ENCODE measurements at regions not wholly inside any gene's neighbourhood (a gene's known extent, or its start where the extent isn't known, plus 50 kb on each side); places are given as distances from the start of the nearest gene placed in this dataset.

DNA sequence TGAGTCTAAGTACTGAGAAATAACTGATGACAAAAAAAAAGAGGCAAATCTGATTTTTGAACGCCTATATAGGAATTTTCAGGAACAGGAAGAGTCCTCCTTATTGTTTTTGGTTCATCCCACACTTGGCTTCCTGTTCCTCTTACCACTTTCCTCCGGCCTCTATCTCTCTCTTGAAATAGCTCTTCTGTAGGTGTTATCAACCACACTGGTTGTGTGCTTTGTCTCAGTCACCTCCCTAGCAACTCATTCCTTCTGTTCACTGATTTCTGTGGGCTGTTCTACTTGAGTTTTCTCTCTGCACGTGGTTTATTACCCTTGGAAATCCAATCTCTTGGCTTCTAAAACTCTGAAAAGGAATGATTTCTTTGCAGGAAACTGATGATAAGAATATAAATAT, 78.7 kb upstream of the C11orf87 start:
- DNase-seq (ENCODE audit: low read depth), result no peak
- TF ChIP-seq, protein P1, sequence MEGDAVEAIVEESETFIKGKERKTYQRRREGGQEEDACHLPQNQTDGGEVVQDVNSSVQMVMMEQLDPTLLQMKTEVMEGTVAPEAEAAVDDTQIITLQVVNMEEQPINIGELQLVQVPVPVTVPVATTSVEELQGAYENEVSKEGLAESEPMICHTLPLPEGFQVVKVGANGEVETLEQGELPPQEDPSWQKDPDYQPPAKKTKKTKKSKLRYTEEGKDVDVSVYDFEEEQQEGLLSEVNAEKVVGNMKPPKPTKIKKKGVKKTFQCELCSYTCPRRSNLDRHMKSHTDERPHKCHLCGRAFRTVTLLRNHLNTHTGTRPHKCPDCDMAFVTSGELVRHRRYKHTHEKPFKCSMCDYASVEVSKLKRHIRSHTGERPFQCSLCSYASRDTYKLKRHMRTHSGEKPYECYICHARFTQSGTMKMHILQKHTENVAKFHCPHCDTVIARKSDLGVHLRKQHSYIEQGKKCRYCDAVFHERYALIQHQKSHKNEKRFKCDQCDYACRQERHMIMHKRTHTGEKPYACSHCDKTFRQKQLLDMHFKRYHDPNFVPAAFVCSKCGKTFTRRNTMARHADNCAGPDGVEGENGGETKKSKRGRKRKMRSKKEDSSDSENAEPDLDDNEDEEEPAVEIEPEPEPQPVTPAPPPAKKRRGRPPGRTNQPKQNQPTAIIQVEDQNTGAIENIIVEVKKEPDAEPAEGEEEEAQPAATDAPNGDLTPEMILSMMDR (IDR thresholded peaks at IDR 0.05; ENCODE audit: control insufficient read depth, extremely low read depth, insufficient read depth), result no peak
- no peak overlapping the region for H3K4me3 ChIP-seq (ENCODE audit: low read depth, low read length)

- no peak for DNase-seq (ENCODE audit: low read depth)
- no peak overlapping the region for H3K4me3 ChIP-seq (ENCODE audit: low read depth, low read length)
- TF ChIP-seq, protein P1 (IDR thresholded peaks at IDR 0.05; ENCODE audit: control insufficient read depth, extremely low read depth, insufficient read depth), result no peak
These were observed 74.7 kb upstream of the C11orf87 start for GRCh38 chr11:109347304-109347703.

DNA sequence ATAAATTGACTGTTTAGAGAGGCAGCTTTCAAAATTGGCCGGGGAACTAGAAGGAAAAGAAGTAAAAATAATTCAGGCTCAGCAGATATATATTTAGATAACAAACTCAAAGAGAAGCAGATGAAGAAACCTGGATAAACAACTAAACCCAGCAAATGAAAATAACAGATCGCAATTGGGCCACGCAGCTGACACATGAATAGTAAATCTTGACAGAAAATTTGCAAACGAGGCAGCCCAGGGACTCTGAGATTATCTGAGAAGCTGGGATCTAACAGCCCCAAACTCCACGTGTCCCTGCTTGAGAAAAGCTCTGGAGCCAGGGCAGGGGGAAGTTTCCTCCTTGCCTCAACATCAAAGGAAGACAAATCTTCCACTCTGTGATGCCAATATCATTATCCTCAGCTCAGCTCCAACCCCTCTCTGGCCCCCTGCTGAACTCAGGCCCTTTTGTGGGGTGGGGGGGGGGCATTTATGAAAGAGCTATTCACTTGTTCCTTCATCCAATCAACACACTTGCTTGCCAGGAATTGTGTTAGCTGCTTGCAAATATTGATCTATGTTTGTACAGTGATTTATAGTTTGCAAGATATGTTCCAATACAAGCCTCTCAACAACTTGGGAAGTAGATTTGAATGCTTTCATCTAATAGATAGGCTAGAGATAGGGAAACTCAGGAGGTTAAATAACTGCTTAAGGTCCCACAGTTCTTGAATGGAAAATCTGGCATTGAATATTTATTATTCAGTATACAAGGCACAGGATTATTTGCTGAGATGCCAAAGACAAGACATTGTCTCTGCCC, 72.5 kb upstream of the C11orf87 start:
- no peak overlapping the region for H3K4me3 ChIP-seq (ENCODE audit: low read depth, low read length)
- no peak for DNase-seq (ENCODE audit: low read depth)
- TF ChIP-seq, protein P1 (IDR thresholded peaks at IDR 0.05; ENCODE audit: control insufficient read depth, extremely low read depth, insufficient read depth), result no peak

DNA sequence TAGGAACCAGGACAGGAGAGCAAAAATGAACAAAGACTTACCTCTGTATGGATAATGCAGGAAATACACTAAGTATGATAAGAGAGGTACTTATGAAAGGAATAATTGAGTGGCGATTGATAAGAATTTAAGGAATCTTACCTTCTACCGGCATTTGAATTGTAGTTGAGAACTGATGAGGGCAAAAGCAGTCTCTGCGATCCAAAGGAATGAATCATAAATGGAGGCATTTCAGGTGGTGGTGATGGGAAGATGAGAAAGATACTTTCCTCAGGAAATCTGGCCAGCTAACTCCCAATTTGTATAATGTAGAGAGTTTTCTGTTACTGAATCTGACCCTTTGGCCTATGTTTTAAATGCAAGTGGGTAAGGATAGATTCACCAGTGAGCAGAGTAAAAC, 71.9 kb upstream of the C11orf87 start:
- no peak for DNase-seq (ENCODE audit: low read depth)
- no peak overlapping the region for H3K4me3 ChIP-seq (ENCODE audit: low read depth, low read length)
- TF ChIP-seq, protein P1 (IDR thresholded peaks at IDR 0.05; ENCODE audit: control insufficient read depth, extremely low read depth, insufficient read depth), result no peak

- no peak overlapping the region for H3K4me3 ChIP-seq (ENCODE audit: low read depth, low read length)
- TF ChIP-seq, protein P1 (IDR thresholded peaks at IDR 0.05; ENCODE audit: control insufficient read depth, extremely low read depth, insufficient read depth), result no peak
- DNase-seq (ENCODE audit: low read depth), result no peak
These were observed 59.9 kb upstream of the C11orf87 start for GRCh38 chr11:109362059-109362458.

DNA sequence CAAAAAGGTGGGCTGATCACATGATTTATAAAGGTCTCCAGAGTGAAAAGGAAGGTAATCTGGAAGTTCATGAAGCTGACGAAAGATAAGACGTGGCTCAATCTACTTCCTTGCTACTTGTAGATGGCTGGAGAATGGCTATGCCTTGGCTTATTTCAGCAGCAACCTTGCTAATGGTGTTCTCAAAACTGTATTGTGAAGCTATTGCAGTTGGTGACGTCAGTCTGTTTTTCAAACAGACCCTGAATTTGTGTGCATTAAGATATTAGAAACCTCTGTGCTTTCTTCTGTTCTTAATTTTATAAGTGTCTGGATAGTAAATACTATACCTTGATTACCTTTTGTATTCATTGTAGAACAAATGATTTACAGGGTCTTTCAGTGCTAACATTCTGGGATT, 58.3 kb upstream of the C11orf87 start:
- TF ChIP-seq, protein P1 (IDR thresholded peaks at IDR 0.05; ENCODE audit: control insufficient read depth, extremely low read depth, insufficient read depth), result no peak
- no peak overlapping the region for H3K4me3 ChIP-seq (ENCODE audit: low read depth, low read length)
- DNase-seq (ENCODE audit: low read depth), result no peak

- no peak for DNase-seq (ENCODE audit: low read depth)
- TF ChIP-seq, protein P1 (IDR thresholded peaks at IDR 0.05; ENCODE audit: control insufficient read depth, extremely low read depth, insufficient read depth), result no peak
- H3K4me3 ChIP-seq (ENCODE audit: low read depth, low read length), result no peak overlapping the region
These were observed 57.1 kb upstream of the C11orf87 start for GRCh38 chr11:109364851-109365250.
